ENCODE measurements at regions not wholly inside any gene's neighbourhood (a gene's known extent, or its start where the extent isn't known, plus 50 kb on each side); places are given as distances from the start of the nearest gene placed in this dataset.

DNA sequence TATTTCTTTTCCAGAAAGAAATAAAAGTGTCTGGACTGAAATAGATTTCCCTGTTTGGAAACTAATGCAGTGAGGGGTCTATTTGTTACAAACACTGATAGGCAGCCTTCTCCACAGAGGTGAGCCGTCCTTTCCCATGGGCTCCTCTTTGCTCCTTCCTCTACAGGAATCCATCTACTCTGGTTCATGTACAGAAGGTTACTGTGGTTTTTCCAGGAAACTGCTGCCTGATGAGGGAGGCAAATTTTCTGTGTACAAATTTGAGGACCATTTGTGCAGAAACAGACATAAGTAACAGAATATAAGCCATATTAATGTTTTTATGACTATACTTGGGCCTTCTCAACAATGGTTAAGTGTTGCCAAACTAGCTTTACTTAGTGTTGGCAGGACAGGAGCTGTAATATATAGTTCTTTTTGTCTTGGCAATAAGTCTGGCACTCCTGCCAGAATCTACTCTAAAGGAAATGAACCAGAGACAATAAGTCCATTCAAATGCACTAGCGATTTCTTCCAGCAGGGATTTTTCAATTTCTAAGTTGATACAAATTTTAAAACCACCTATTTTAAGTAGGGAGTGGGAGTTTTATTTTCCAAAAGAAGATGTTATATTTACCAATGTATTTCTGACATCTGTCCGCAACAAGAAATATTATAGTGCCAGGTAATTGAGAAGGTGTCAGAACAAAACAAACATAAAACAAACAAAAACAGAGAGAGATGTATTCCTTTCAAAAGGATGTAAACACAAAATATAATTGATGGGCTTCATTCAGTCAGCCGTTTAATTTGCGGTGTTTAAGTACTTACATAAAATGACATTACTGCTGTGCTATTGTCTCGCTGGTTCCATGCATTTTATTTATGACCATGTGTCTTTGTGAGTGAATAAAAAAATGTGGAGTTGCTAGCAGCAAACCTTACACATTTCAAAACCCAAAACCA lies 91.0 kb upstream of the NFE2L3 start:
- Histone ChIP-seq H3K4me1 (ENCODE audit: control insufficient read depth, extremely low read depth, insufficient read depth, low read length) (no peaks in the 10 kb centered on the region), H3K4me2 (ENCODE audit: insufficient read depth, low read length) (no peak overlapping the region), H3K79me2 (ENCODE audit: control insufficient read depth, insufficient read depth, low read length) (no peaks in the 10 kb centered on the region), H4K20me1 (replicated peaks; ENCODE audit: control insufficient read depth, extremely low read depth, insufficient read depth, low read length) (no peaks in the 10 kb centered on the region), H3K9ac (replicated peaks; ENCODE audit: extremely low read depth, insufficient read depth, low read length) (no peak overlapping the region), H3K9me3 (replicated peaks; ENCODE audit: control insufficient read depth, insufficient read depth, low read length) (no peaks in the 10 kb centered on the region), H3K4me3 (replicated peaks in 1 of 3; ENCODE audit: insufficient read depth in 1 of 3, low read depth in 1 of 3, low read length in 3 of 3) (no peak overlapping the region), H3K27ac (ENCODE audit: insufficient read depth, low read depth, low read length) (no peak overlapping the region), H3K27me3 (ENCODE audit: control insufficient read depth in 2 of 2, insufficient read depth in 2 of 2, low read length in 2 of 2) (peaks cover 8 to 11% of the 10 kb centered on the region in 2 experiments), H3K9me1 (replicated peaks; ENCODE audit: control insufficient read depth, extremely low read depth, insufficient read depth, low read length) (no peaks in the 10 kb centered on the region), H3K36me3 (ENCODE audit: control insufficient read depth in 2 of 2, extremely low read depth in 1 of 2, insufficient read depth in 2 of 2, low read length in 2 of 2) (no peaks in the 10 kb centered on the region), H2AFZ (ENCODE audit: low read depth, low read length) (no peak overlapping the region)
- ChIA-PET POLR2A (no interaction called here), CTCF (interaction anchor here (1.0 to 1.7 kb wide), 2 partner anchors 166 to 168 kb away, joined by 3 to 10 read pairs; no protein-coding TSS in a partner anchor)
- intact Hi-C loops (cut with micrococcal nuclease) (loop anchor here (1.0 to 5.0 kb wide), 2 partner anchors 64 to 168 kb away; no protein-coding TSS in a partner anchor), dilution Hi-C loops (cut with MboI; ENCODE audit: extremely low pct_ligation_motif_present, low sequenced_read_pairs) (no loop called here)
- no peak for DNase-seq (ENCODE audit: low read depth, low spot score)
- FAIRE-seq = no peak
- no peak for TF ChIP-seq EZH2 (IDR thresholded peaks at IDR 0.05; ENCODE audit: borderline replicate concordance, low read depth, low read length, severe bottlenecking)
- no peak for TF ChIP-seq JUN (IDR thresholded peaks at IDR 0.05; ENCODE audit: borderline replicate concordance, insufficient read depth, insufficient read length, low read depth)
- no TSS peak for BruUV-seq (replicated peaks)

GRCh38 chr7:26061678-26062603 lies 90.1 kb upstream of the NFE2L3 start:
- no peak overlapping the region for H3K4me2 ChIP-seq (ENCODE audit: insufficient read depth, low read length)
- DNase-seq (ENCODE audit: low read depth, low spot score) (peak; percentile 49), FAIRE-seq (peak; percentile 91)
- H4K20me1 ChIP-seq (replicated peaks; ENCODE audit: control insufficient read depth, extremely low read depth, insufficient read depth, low read length) = no peaks in the 10 kb centered on the region
- H3K79me2 ChIP-seq (ENCODE audit: control insufficient read depth, insufficient read depth, low read length) = no peaks in the 10 kb centered on the region
- H3K9ac ChIP-seq (replicated peaks; ENCODE audit: extremely low read depth, insufficient read depth, low read length) = no peak overlapping the region
- no peaks in the 10 kb centered on the region for H3K4me1 ChIP-seq (ENCODE audit: control insufficient read depth, extremely low read depth, insufficient read depth, low read length)
- peaks cover 5 to 11% of the 10 kb centered on the region in 2 experiments for H3K27me3 ChIP-seq (ENCODE audit: control insufficient read depth in 2 of 2, insufficient read depth in 2 of 2, low read length in 2 of 2)
- no TSS peak for BruUV-seq (replicated peaks)
- intact Hi-C loops (cut with micrococcal nuclease) = loop anchor here (1.0 to 5.0 kb wide), 2 partner anchors 65 to 169 kb away; no protein-coding TSS in a partner anchor
- dilution Hi-C loops (cut with MboI; ENCODE audit: extremely low pct_ligation_motif_present, low sequenced_read_pairs) = no loop called here
- ChIA-PET POLR2A (no interaction called here), CTCF (interaction anchor here (0.9 to 2.9 kb wide), 8 partner anchors 9 to 303 kb away, joined by 3 to 31 read pairs (median 4); no protein-coding TSS in a partner anchor)
- no peak overlapping the region for H2AFZ ChIP-seq (ENCODE audit: low read depth, low read length)
- no peaks in the 10 kb centered on the region for H3K9me1 ChIP-seq (replicated peaks; ENCODE audit: control insufficient read depth, extremely low read depth, insufficient read depth, low read length)
- H3K9me3 ChIP-seq (replicated peaks; ENCODE audit: control insufficient read depth, insufficient read depth, low read length) = no peaks in the 10 kb centered on the region
- TF ChIP-seq CTCF (IDR thresholded peaks at IDR 0.05; ENCODE audit: extremely low read depth in 1 of 2, insufficient read depth in 1 of 2, low read depth in 1 of 2, low read length in 2 of 2) (peak; percentile 78 to 86), MYC (IDR thresholded peaks at IDR 0.05; ENCODE audit: low read depth, low read length) (no peak)
- H3K36me3 ChIP-seq (ENCODE audit: control insufficient read depth in 2 of 2, extremely low read depth in 1 of 2, insufficient read depth in 2 of 2, low read length in 2 of 2) = no peaks in the 10 kb centered on the region
- H3K27ac ChIP-seq (ENCODE audit: insufficient read depth, low read depth, low read length) = no peak overlapping the region
- no peak overlapping the region for H3K4me3 ChIP-seq (replicated peaks in 1 of 3; ENCODE audit: insufficient read depth in 1 of 3, low read depth in 1 of 3, low read length in 3 of 3)
